ENCODE measurements at regions not wholly inside any gene's neighbourhood (a gene's known extent, or its start where the extent isn't known, plus 50 kb on each side); places are given as distances from the start of the nearest gene placed in this dataset.

DNA sequence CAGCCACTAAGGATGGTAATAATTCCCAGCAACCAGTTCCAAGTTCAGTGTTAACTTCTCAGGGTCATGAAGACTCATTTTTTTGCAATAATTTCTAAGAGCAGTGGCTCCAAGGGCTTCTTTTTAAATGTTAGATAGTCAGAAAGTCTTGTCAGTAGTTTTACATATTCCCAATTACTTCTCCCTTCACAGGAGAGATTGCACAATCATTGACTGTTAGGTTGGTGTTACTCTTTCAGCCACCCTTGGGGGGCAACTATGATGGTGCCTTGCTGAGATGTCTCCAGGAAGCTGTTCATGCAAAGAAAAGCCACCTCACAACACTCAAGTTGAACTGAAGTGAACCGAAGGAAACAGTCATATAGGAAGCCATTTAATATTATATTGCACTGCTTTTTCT is 127.9 kb upstream of the DOCK10 start:
- Mint-ChIP-seq H3K4me1 (ENCODE audit: low read depth) (no peaks in the 10 kb centered on the region), H3K9me3 (ENCODE audit: low read depth) (peaks cover 9% of the 10 kb centered on the region), H3K36me3 (ENCODE audit: low read depth) (no peaks in the 10 kb centered on the region), H3K27ac (ENCODE audit: unreplicated experiment) (no peak overlapping the region), H3K27me3 (ENCODE audit: low read depth) (no peaks in the 10 kb centered on the region), H3K4me3 (ENCODE audit: unreplicated experiment) (no peak overlapping the region)
- TF ChIP-seq, protein P1, sequence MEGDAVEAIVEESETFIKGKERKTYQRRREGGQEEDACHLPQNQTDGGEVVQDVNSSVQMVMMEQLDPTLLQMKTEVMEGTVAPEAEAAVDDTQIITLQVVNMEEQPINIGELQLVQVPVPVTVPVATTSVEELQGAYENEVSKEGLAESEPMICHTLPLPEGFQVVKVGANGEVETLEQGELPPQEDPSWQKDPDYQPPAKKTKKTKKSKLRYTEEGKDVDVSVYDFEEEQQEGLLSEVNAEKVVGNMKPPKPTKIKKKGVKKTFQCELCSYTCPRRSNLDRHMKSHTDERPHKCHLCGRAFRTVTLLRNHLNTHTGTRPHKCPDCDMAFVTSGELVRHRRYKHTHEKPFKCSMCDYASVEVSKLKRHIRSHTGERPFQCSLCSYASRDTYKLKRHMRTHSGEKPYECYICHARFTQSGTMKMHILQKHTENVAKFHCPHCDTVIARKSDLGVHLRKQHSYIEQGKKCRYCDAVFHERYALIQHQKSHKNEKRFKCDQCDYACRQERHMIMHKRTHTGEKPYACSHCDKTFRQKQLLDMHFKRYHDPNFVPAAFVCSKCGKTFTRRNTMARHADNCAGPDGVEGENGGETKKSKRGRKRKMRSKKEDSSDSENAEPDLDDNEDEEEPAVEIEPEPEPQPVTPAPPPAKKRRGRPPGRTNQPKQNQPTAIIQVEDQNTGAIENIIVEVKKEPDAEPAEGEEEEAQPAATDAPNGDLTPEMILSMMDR (IDR thresholded peaks at IDR 0.05), result no peak
- no peak for DNase-seq (ENCODE audit: low spot score)

DNA sequence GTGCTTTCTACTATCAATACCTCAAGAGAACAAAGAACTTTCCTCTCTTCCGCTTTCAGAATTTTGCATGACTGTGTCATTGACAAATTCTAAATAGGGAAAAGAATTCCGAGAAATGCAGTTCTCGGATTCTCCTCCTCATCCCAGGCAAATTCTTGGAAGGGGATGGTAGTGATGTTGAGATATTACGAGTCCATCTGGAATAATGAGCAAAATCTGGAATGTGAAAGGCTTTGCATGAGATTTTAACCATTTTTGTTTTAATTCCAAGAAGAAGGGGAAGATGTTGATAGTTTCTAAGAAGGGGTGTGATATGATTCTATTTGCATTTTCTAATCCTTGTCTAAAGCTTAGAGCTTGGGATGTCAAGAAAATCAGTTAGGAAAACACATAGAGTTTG is 127.1 kb upstream of the DOCK10 start:
- Mint-ChIP-seq H3K27ac (ENCODE audit: unreplicated experiment) (no peak overlapping the region), H3K9me3 (ENCODE audit: low read depth) (peaks cover 9% of the 10 kb centered on the region), H3K27me3 (ENCODE audit: low read depth) (no peaks in the 10 kb centered on the region), H3K36me3 (ENCODE audit: low read depth) (no peaks in the 10 kb centered on the region), H3K4me1 (ENCODE audit: low read depth) (peaks cover 3% of the 10 kb centered on the region), H3K4me3 (ENCODE audit: unreplicated experiment) (no peak overlapping the region)
- no peak for DNase-seq (ENCODE audit: low spot score)
- TF ChIP-seq, protein P1 (IDR thresholded peaks at IDR 0.05), result no peak

DNA sequence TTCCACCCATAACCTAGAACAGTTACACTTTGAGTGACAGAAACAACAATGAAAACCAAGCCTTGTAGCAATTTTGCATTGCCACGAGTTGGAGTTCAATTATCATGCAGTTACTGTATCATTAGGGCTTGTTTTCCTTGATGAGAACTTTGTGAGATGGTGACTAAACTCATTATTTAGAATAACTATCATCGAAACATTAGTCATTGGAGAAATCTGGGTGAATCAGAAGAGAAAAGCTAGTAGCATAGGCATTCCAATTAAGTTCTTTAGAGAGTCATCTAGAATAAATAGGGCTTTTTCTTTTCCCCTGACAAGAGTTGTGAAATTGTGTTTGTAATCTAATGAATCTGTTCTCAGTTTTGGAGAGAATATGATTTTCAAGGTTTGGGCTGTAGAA is 122.8 kb upstream of the DOCK10 start:
- no peaks in the 10 kb centered on the region for H3K27me3 Mint-ChIP-seq (ENCODE audit: low read depth)
- no peak overlapping the region for H3K4me3 Mint-ChIP-seq (ENCODE audit: unreplicated experiment)
- H3K27ac Mint-ChIP-seq (ENCODE audit: unreplicated experiment), result no peak overlapping the region
- H3K36me3 Mint-ChIP-seq (ENCODE audit: low read depth), result no peaks in the 10 kb centered on the region
- DNase-seq (ENCODE audit: low spot score), result no peak
- peaks cover 3% of the 10 kb centered on the region for H3K4me1 Mint-ChIP-seq (ENCODE audit: low read depth)
- H3K9me3 Mint-ChIP-seq (ENCODE audit: low read depth), result peaks cover 3% of the 10 kb centered on the region
- TF ChIP-seq, protein P1 (IDR thresholded peaks at IDR 0.05), result no peak

DNA sequence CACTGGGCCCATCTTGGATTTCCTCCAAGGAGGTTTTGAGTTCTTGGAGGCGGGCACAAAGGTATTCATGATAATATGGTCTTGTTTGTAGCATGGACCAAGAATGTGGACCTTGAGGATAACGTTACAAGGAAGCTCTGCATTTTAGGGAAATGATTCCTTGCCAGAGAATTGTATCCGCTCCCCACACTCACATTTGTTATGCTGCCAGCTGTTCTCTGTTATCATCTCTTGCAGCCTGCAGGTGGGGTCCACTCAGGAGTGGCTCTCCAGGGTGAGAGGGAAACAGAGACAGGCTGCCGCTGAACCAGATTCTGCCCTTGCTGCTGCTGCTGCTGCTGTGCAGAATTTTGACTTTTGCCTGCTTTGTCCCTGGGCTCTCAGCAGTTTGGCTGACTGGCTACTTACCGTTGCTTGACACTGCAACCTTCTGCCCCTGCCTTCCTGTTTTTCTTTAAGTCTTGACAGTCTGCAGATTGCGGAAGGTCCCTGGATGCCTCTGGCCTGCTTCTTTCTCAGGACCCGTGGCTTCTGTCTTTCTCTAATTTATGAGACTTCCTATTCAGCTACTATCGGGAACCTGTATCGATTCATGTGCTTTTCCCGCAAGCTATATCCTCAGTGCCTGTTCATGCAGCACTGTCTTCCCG is 122.3 kb upstream of the DOCK10 start:
- peaks cover 3% of the 10 kb centered on the region for H3K4me1 Mint-ChIP-seq (ENCODE audit: low read depth)
- H3K27me3 Mint-ChIP-seq (ENCODE audit: low read depth), result no peaks in the 10 kb centered on the region
- DNase-seq (ENCODE audit: low spot score), result no peak
- H3K36me3 Mint-ChIP-seq (ENCODE audit: low read depth), result no peaks in the 10 kb centered on the region
- H3K9me3 Mint-ChIP-seq (ENCODE audit: low read depth), result no peaks in the 10 kb centered on the region
- no peak overlapping the region for H3K4me3 Mint-ChIP-seq (ENCODE audit: unreplicated experiment)
- no peak overlapping the region for H3K27ac Mint-ChIP-seq (ENCODE audit: unreplicated experiment)
- TF ChIP-seq, protein P1 (IDR thresholded peaks at IDR 0.05), result no peak

DNA sequence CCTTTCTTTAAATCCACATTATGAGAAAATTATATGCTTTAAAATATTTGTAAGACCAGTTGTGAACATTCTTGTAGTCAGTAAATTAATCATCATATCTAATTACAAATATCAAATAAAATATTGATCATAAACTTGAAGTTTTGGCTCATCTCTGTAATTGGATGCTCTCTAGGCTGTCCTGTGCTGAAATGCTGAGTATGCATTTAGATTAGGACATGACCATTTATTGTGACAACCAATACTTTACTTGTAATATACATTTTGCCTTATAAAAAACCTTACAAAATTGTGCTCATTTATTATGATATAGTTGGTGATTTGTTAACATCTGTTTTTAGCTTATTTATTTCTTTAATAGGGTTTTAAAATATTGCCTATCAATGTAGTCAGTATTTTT is 116.1 kb upstream of the DOCK10 start:
- H3K4me3 Mint-ChIP-seq (ENCODE audit: unreplicated experiment), result no peak overlapping the region

More for the DNA sequence above, 116.1 kb upstream of the DOCK10 start:
- Mint-ChIP-seq H3K36me3 (ENCODE audit: low read depth) (no peaks in the 10 kb centered on the region), H3K27ac (ENCODE audit: unreplicated experiment) (no peak overlapping the region), H3K27me3 (ENCODE audit: low read depth) (no peaks in the 10 kb centered on the region), H3K4me1 (ENCODE audit: low read depth) (no peaks in the 10 kb centered on the region), H3K9me3 (ENCODE audit: low read depth) (no peaks in the 10 kb centered on the region)
- DNase-seq (ENCODE audit: low spot score), result no peak
- TF ChIP-seq, protein P1 (IDR thresholded peaks at IDR 0.05), result no peak
